GM12878 (cell line): ENCODE measurements at regions not wholly inside any gene's neighbourhood (a gene's known extent, or its start where the extent isn't known, plus 50 kb on each side); places are given as distances from the start of the nearest gene placed in this dataset.

Source experiments
- ATAC-seq: fragments of 200-7000 bp; cut with Tn5 transposase; 3 replicates; pipeline ENCODE4 v1.9.1; 2020; ENCODE audit warnings: mild to moderate bottlenecking, moderate library complexity
- BruUV-seq: library from RNA; stranded (reverse); fragments of 400-500 nt; replicated peaks from 2 replicates; lab custom pipeline; 2021; lab: Mats Ljungman, UMichigan
- CTCF ChIA-PET: fragments of 300-600 bp; sonication (Branson Sonifier 250); formaldehyde crosslinking; extraction: SDS; loops from one replicate; lab custom pipeline; 2021; ENCODE audit warnings: inconsistent platforms; lab: Yijun Ruan, JAX
- POLR2A ChIA-PET: fragments of 350-600 bp; formaldehyde crosslinking; extraction: SDS; loops from one replicate; lab custom pipeline; 2021; ENCODE audit warnings: inconsistent platforms; lab: Charles Lee
- RAD21 ChIA-PET: fragments of 300-600 bp; sonication (Branson Sonifier 250); formaldehyde crosslinking; loops from one replicate; lab custom pipeline; 2023; ENCODE audit warnings: antibody characterized with exemption; ENCODE audit not compliant: unreplicated experiment; lab: Charles Lee
- SMC1A ChIA-PET: fragments of 300-600 bp; sonication (Branson Sonifier 250); formaldehyde crosslinking; loops from one replicate; lab custom pipeline; 2023; ENCODE audit not compliant: unreplicated experiment, uncharacterized antibody; lab: Charles Lee
- DNase-seq: peaks from one replicate; pipeline ENCODE4 v3.0.0-alpha.2; 2011; ENCODE audit warnings: low read depth, low spot score
- FAIRE-seq: peaks from 3 replicates; lab custom pipeline; 2011; peaks lifted over from hg19 to GRCh38; lab: Jason Lieb, UNC
- H2AFZ ChIP-seq: 2 replicates; pipeline ENCODE4 v1.6.0; 2011; ENCODE audit warnings: low read depth, low read length, control low read depth; ENCODE audit not compliant: control insufficient read depth
- H3K27ac ChIP-seq: 2 replicates; pipeline ENCODE4 v1.5.1; 2011; ENCODE audit warnings: control low read depth; ENCODE audit not compliant: control insufficient read depth, insufficient read depth
- H3K27me3 ChIP-seq, 2 experiments: replicated peaks in 1 of 2; 2 replicates each; pipeline versions ENCODE4 v1.6.0 to v1.6.1; 2011; ENCODE audit warnings: low read length in 1 of 2; ENCODE audit not compliant: control insufficient read depth in 2 of 2, insufficient read depth in 2 of 2
- H3K36me3 ChIP-seq, 2 experiments: 2 replicates each; pipeline ENCODE4 v1.5.1; 2011; ENCODE audit warnings: low read length in 1 of 2; ENCODE audit not compliant: control insufficient read depth in 2 of 2, insufficient read depth in 2 of 2
- H3K4me1 ChIP-seq: 2 replicates; pipeline ENCODE4 v1.6.1; 2011; ENCODE audit warnings: mild to moderate bottlenecking, low read length, moderate library complexity, mixed read lengths; ENCODE audit not compliant: control insufficient read depth, insufficient read depth
- H3K4me2 ChIP-seq: 2 replicates; pipeline ENCODE4 v1.6.0; 2011; ENCODE audit warnings: control low read depth; ENCODE audit not compliant: control insufficient read depth, insufficient read depth
- H3K4me3 ChIP-seq: fragments of 200-600 bp; sonication (generic); 2 replicates; pipeline ENCODE4 v1.5.1; 2016
- H3K79me2 ChIP-seq: 2 replicates; pipeline ENCODE4 v1.6.0; 2011; ENCODE audit warnings: low read length; ENCODE audit not compliant: control insufficient read depth, insufficient read depth
- H3K9ac ChIP-seq: 2 replicates; pipeline ENCODE4 v1.8.0; 2011; ENCODE audit warnings: low read length, control low read depth, mixed read lengths; ENCODE audit not compliant: control insufficient read depth, insufficient read depth
- H3K9me3 ChIP-seq: replicated peaks from 3 replicates; pipeline ENCODE4 v1.5.1; 2011; ENCODE audit warnings: mild to moderate bottlenecking, low read length; ENCODE audit not compliant: control insufficient read depth, insufficient read depth
- H4K20me1 ChIP-seq: 2 replicates; pipeline ENCODE4 v1.6.0; 2011; ENCODE audit not compliant: control insufficient read depth, insufficient read depth
- ATF7 ChIP-seq: fragments of 450-650 bp; IDR thresholded peaks from 2 replicates; pipeline ENCODE4 v1.6.1; 2016; ENCODE audit warnings: low read depth, mild to moderate bottlenecking
- CHD2 ChIP-seq: IDR thresholded peaks from 2 replicates; pipeline ENCODE4 v1.6.1; 2011; ENCODE audit warnings: low read depth, low read length, improper control_type of control experiment, borderline replicate concordance
- EGR1 ChIP-seq, 2 experiments: IDR thresholded peaks; 1 replicate in 1 of 2; 2 replicates in 1 of 2; pipeline ENCODE4 v1.6.1; 2011 to 2012; ENCODE audit warnings: low read depth in 2 of 2, low read length in 2 of 2, borderline replicate concordance in 1 of 2, mild to moderate bottlenecking in 1 of 2, moderate library complexity in 1 of 2
- NFYB ChIP-seq: IDR thresholded peaks from 2 replicates; pipeline ENCODE4 v1.6.1; 2011; ENCODE audit warnings: low read depth, mild to moderate bottlenecking, low read length, improper control_type of control experiment, moderate library complexity; ENCODE audit not compliant: insufficient read depth
- PAX8 ChIP-seq: fragments of 450-650 bp; IDR thresholded peaks from 2 replicates; pipeline ENCODE4 v1.6.1; 2017; ENCODE audit warnings: mild to moderate bottlenecking, moderate library complexity
- POLR2AphosphoS2 ChIP-seq: IDR thresholded peaks from 2 replicates; pipeline ENCODE4 v1.6.1; 2011; ENCODE audit warnings: low read depth, mild to moderate bottlenecking, low read length, improper control_type of control experiment, moderate library complexity
- POLR2AphosphoS5 ChIP-seq: IDR thresholded peaks from 2 replicates; pipeline ENCODE4 v1.6.1; 2011; ENCODE audit warnings: mild to moderate bottlenecking, low read length, inconsistent platforms
- SIN3A ChIP-seq: IDR thresholded peaks from 2 replicates; pipeline ENCODE4 v1.6.1; 2012; ENCODE audit warnings: low read depth, low read length, improper control_type of control experiment
- ZSCAN29 ChIP-seq: fragments of 450-650 bp; IDR thresholded peaks from 2 replicates; pipeline ENCODE4 v1.6.1; 2017; ENCODE audit warnings: mild to moderate bottlenecking, moderate library complexity
- ZZZ3 ChIP-seq: IDR thresholded peaks from 2 replicates; pipeline ENCODE4 v1.6.1; 2011; ENCODE audit warnings: low read depth; ENCODE audit not compliant: control insufficient read depth, insufficient read length
- WGBS: methylation state at CpG from one replicate; pipeline ENCODE4 v1.1.6; 2016; ENCODE audit warnings: low lambda C conversion rate; ENCODE audit not compliant: insufficient replicate concordance, insufficient coverage; ENCODE audit errors: missing lambda C conversion rate; 5-methylcytosine and 5-hydroxymethylcytosine counted together
- in situ Hi-C: fragments of 300-500 bp; cut with MboI; formaldehyde crosslinking; loops from 9 replicates; pipeline ENCODE4 v1.14.3; 2018; ENCODE audit warnings: mixed read lengths
- intact Hi-C: fragments of 100-400 bp; cut with micrococcal nuclease; formaldehyde crosslinking; loops from one replicate; pipeline ENCODE4 v1.14.2; 2022; ENCODE audit not compliant: unreplicated experiment
- TF ChIP-seq, protein P1 (sequence below): fragments of 150-350 bp; IDR thresholded peaks from 2 replicates; pipeline ENCODE4 v1.6.1; 2014; ENCODE audit warnings: mild to moderate bottlenecking, low read depth, low read length
- TF ChIP-seq, protein P2 (sequence below): fragments of 450-650 bp; formaldehyde crosslinking; IDR thresholded peaks from 2 replicates; pipeline ENCODE4 v1.5.0; 2022; ENCODE audit warnings: mild to moderate bottlenecking, missing genetic modification characterization

DNA sequence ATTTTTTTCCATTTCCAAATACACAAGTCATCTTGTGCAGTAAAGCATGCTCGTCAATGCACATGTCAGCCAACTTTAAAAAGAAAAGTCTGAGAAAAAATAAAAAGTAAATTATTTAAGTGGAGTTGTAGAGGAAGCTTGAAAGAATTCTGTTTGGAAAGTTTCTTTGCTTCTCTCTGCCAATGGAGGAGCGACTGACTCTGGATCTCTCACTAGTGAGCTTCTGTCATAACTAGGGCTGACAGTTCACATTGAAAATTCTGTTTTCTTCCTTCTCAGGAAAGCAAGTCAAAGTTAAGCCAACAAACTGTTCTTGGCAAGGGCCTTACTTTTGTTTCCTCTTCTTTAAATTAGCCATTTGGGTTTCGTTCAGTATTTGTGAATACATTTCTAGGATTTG lies 298.2 kb downstream of the POU4F1 start:
- Histone ChIP-seq H2AFZ (no peak overlapping the region), H3K36me3 (no peaks in the 10 kb centered on the region), H3K27me3 (no peaks in the 10 kb centered on the region; a peak in 1 of 4 replicates), H3K27ac (no peak overlapping the region), H3K79me2 (no peaks in the 10 kb centered on the region), H3K9ac (no peak overlapping the region), H3K4me1 (no peaks in the 10 kb centered on the region), H3K4me2 (no peak overlapping the region)
- no peak for DNase-seq
- FAIRE-seq, result no peak
- SMC1A ChIA-PET, result interaction anchor here (1.2 kb wide), 1 partner anchor 23 kb away, joined by 3 read pairs; no protein-coding TSS in a partner anchor
- BruUV-seq, result no TSS peak
- TF ChIP-seq ATF7 (no peak), ZSCAN29 (no peak), CHD2 (no peak), POLR2AphosphoS2 (no peak), NFYB (no peak), ZZZ3 (no peak), POLR2AphosphoS5 (no peak), SIN3A (no peak), EGR1 (IDR thresholded peaks at IDR 0.05; ENCODE audit: borderline replicate concordance in 1 of 2, low read depth in 2 of 2, low read length in 2 of 2) (no peak), PAX8 (no peak)
- TF ChIP-seq, protein P1, sequence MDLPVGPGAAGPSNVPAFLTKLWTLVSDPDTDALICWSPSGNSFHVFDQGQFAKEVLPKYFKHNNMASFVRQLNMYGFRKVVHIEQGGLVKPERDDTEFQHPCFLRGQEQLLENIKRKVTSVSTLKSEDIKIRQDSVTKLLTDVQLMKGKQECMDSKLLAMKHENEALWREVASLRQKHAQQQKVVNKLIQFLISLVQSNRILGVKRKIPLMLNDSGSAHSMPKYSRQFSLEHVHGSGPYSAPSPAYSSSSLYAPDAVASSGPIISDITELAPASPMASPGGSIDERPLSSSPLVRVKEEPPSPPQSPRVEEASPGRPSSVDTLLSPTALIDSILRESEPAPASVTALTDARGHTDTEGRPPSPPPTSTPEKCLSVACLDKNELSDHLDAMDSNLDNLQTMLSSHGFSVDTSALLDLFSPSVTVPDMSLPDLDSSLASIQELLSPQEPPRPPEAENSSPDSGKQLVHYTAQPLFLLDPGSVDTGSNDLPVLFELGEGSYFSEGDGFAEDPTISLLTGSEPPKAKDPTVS, result no peak
- TF ChIP-seq, protein P2, sequence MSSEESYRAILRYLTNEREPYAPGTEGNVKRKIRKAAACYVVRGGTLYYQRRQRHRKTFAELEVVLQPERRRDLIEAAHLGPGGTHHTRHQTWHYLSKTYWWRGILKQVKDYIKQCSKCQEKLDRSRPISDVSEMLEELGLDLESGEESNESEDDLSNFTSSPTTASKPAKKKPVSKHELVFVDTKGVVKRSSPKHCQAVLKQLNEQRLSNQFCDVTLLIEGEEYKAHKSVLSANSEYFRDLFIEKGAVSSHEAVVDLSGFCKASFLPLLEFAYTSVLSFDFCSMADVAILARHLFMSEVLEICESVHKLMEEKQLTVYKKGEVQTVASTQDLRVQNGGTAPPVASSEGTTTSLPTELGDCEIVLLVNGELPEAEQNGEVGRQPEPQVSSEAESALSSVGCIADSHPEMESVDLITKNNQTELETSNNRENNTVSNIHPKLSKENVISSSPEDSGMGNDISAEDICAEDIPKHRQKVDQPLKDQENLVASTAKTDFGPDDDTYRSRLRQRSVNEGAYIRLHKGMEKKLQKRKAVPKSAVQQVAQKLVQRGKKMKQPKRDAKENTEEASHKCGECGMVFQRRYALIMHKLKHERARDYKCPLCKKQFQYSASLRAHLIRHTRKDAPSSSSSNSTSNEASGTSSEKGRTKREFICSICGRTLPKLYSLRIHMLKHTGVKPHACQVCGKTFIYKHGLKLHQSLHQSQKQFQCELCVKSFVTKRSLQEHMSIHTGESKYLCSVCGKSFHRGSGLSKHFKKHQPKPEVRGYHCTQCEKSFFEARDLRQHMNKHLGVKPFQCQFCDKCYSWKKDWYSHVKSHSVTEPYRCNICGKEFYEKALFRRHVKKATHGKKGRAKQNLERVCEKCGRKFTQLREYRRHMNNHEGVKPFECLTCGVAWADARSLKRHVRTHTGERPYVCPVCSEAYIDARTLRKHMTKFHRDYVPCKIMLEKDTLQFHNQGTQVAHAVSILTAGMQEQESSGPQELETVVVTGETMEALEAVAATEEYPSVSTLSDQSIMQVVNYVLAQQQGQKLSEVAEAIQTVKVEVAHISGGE, result no peak
- TF ChIP-seq, all 136 proteins: peak for 0
- intact Hi-C loops, result no loop called here
- CTCF ChIA-PET, result no interaction called here
- Histone ChIP-seq H3K4me3 (no peak overlapping the region), H3K9me3 (no peaks in the 10 kb centered on the region), H4K20me1 (no peaks in the 10 kb centered on the region)
- 14% methylated on average over 3 of the region's 3 CpGs for WGBS
- in situ Hi-C loops, result no loop called here
- POLR2A ChIA-PET, result no interaction called here
- RAD21 ChIA-PET, result no interaction called here
- ATAC-seq, result no peak
